ENCODE measurements at regions not wholly inside any gene's neighbourhood (a gene's known extent, or its start where the extent isn't known, plus 50 kb on each side); places are given as distances from the start of the nearest gene placed in this dataset.

GRCh38 chr13:76596216-76596615 is 290.0 kb downstream of the KCTD12 start:
- H3K27ac ChIP-seq (ENCODE audit: insufficient read depth, low read length), result no peak overlapping the region
- TF ChIP-seq EZH2 (IDR thresholded peaks at IDR 0.05; ENCODE audit: low read length, missing control alignments) (no peak), CTCF (conservative IDR thresholded peaks at IDR 0.05 in 1 of 2, IDR thresholded peaks at IDR 0.05 in 1 of 2; ENCODE audit: low read depth in 1 of 2, low read length in 2 of 2) (no peak)
- peak in 1 of 2 donors; percentile 14 for DNase-seq (ENCODE audit: low read depth in 2 of 2)

GRCh38 chr13:76594435-76594834 is 291.8 kb downstream of the KCTD12 start:
- Histone ChIP-seq H3K4me3 (replicated peaks in 1 of 4; ENCODE audit: control extremely low read depth in 1 of 4, insufficient read depth in 1 of 4, low read depth in 3 of 4, low read length in 4 of 4) (no peak overlapping the region), H4K20me1 (ENCODE audit: control insufficient read depth, extremely low read depth, insufficient read depth, low read length) (no peaks in the 10 kb centered on the region), H3K4me2 (ENCODE audit: extremely low read depth, insufficient read depth, low read length) (no peak overlapping the region), H3K27ac (ENCODE audit: insufficient read depth, low read length) (no peak overlapping the region), H2AFZ (ENCODE audit: low read length) (no peak overlapping the region), H3K9me3 (ENCODE audit: control insufficient read depth, insufficient read depth, low read depth, low read length) (no peaks in the 10 kb centered on the region), H3K9ac (ENCODE audit: insufficient read depth, low read length) (no peak overlapping the region), H3K27me3 (ENCODE audit: control insufficient read depth, insufficient read depth, low read length) (no peaks in the 10 kb centered on the region), H3K79me2 (ENCODE audit: control insufficient read depth, insufficient read depth, low read length) (no peaks in the 10 kb centered on the region), H3K4me1 (ENCODE audit: control insufficient read depth, extremely low read depth, insufficient read depth, low read length) (no peaks in the 10 kb centered on the region), H3K36me3 (ENCODE audit: control insufficient read depth, insufficient read depth, low read length) (no peaks in the 10 kb centered on the region)
- no peak for DNase-seq (ENCODE audit: low read depth in 2 of 2)
- TF ChIP-seq EZH2 (IDR thresholded peaks at IDR 0.05; ENCODE audit: low read length, missing control alignments), result no peak
- no peak for TF ChIP-seq CTCF (conservative IDR thresholded peaks at IDR 0.05 in 1 of 2, IDR thresholded peaks at IDR 0.05 in 1 of 2; ENCODE audit: low read depth in 1 of 2, low read length in 2 of 2)

More at GRCh38 chr13:76596216-76596615, 290.0 kb downstream of the KCTD12 start:
- Histone ChIP-seq H4K20me1 (ENCODE audit: control insufficient read depth, extremely low read depth, insufficient read depth, low read length) (no peaks in the 10 kb centered on the region), H3K9me3 (ENCODE audit: control insufficient read depth, insufficient read depth, low read depth, low read length) (no peaks in the 10 kb centered on the region), H2AFZ (ENCODE audit: low read length) (no peak overlapping the region), H3K4me2 (ENCODE audit: extremely low read depth, insufficient read depth, low read length) (no peak overlapping the region), H3K79me2 (ENCODE audit: control insufficient read depth, insufficient read depth, low read length) (no peaks in the 10 kb centered on the region), H3K27me3 (ENCODE audit: control insufficient read depth, insufficient read depth, low read length) (no peaks in the 10 kb centered on the region), H3K36me3 (ENCODE audit: control insufficient read depth, insufficient read depth, low read length) (no peaks in the 10 kb centered on the region), H3K9ac (ENCODE audit: insufficient read depth, low read length) (no peak overlapping the region), H3K4me1 (ENCODE audit: control insufficient read depth, extremely low read depth, insufficient read depth, low read length) (no peaks in the 10 kb centered on the region), H3K4me3 (replicated peaks in 1 of 4; ENCODE audit: control extremely low read depth in 1 of 4, insufficient read depth in 1 of 4, low read depth in 3 of 4, low read length in 4 of 4) (no peak overlapping the region)

GRCh38 chr13:76586842-76587241 is 299.4 kb downstream of the KCTD12 start:
- H3K9me3 ChIP-seq (ENCODE audit: control insufficient read depth, insufficient read depth, low read depth, low read length), result no peaks in the 10 kb centered on the region
- no peaks in the 10 kb centered on the region for H4K20me1 ChIP-seq (ENCODE audit: control insufficient read depth, extremely low read depth, insufficient read depth, low read length)
- no peaks in the 10 kb centered on the region for H3K79me2 ChIP-seq (ENCODE audit: control insufficient read depth, insufficient read depth, low read length)
- H3K36me3 ChIP-seq (ENCODE audit: control insufficient read depth, insufficient read depth, low read length), result no peaks in the 10 kb centered on the region
- TF ChIP-seq CTCF (conservative IDR thresholded peaks at IDR 0.05 in 1 of 2, IDR thresholded peaks at IDR 0.05 in 1 of 2; ENCODE audit: low read depth in 1 of 2, low read length in 2 of 2) (no peak), EZH2 (IDR thresholded peaks at IDR 0.05; ENCODE audit: low read length, missing control alignments) (no peak)
- no peaks in the 10 kb centered on the region for H3K27me3 ChIP-seq (ENCODE audit: control insufficient read depth, insufficient read depth, low read length)
- no peak overlapping the region for H2AFZ ChIP-seq (ENCODE audit: low read length)
- no peak overlapping the region for H3K4me2 ChIP-seq (ENCODE audit: extremely low read depth, insufficient read depth, low read length)
- no peak overlapping the region for H3K4me3 ChIP-seq (replicated peaks in 1 of 4; ENCODE audit: control extremely low read depth in 1 of 4, insufficient read depth in 1 of 4, low read depth in 3 of 4, low read length in 4 of 4)
- H3K9ac ChIP-seq (ENCODE audit: insufficient read depth, low read length), result no peak overlapping the region
- no peak overlapping the region for H3K27ac ChIP-seq (ENCODE audit: insufficient read depth, low read length)
- no peaks in the 10 kb centered on the region for H3K4me1 ChIP-seq (ENCODE audit: control insufficient read depth, extremely low read depth, insufficient read depth, low read length)
- DNase-seq (ENCODE audit: low read depth in 2 of 2), result no peak

Measured in fibroblast of lung (primary cell).